ENCODE measurements at regions not wholly inside any gene's neighbourhood (a gene's known extent, or its start where the extent isn't known, plus 50 kb on each side); places are given as distances from the start of the nearest gene placed in this dataset.
"Not testable (repeated sequence)": the region's sequence is repeated elsewhere in the genome, so short reads cannot be mapped to it uniquely, and the experiment has no call there.

DNA sequence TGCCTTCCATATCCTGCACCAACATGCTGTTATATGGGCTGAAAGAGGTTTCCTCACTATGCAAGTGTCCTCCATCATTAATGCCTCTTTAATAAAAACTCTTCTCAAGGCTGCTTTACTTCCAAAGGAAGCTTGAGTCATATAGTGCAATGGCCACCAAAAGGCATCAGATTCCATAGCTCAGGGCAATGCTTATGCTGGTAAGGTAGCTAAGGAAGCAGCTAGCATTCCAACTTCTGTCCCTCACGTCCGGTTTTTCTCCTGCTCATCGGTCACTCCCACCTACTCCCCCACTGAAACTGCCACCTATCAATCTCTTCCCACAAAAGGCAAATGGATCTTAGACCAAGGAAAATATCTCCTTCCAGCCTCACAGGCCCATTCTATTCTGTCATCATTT lies 117.1 kb upstream of the SLC4A7 start:
- TF ChIP-seq, protein P1, sequence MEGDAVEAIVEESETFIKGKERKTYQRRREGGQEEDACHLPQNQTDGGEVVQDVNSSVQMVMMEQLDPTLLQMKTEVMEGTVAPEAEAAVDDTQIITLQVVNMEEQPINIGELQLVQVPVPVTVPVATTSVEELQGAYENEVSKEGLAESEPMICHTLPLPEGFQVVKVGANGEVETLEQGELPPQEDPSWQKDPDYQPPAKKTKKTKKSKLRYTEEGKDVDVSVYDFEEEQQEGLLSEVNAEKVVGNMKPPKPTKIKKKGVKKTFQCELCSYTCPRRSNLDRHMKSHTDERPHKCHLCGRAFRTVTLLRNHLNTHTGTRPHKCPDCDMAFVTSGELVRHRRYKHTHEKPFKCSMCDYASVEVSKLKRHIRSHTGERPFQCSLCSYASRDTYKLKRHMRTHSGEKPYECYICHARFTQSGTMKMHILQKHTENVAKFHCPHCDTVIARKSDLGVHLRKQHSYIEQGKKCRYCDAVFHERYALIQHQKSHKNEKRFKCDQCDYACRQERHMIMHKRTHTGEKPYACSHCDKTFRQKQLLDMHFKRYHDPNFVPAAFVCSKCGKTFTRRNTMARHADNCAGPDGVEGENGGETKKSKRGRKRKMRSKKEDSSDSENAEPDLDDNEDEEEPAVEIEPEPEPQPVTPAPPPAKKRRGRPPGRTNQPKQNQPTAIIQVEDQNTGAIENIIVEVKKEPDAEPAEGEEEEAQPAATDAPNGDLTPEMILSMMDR (IDR thresholded peaks at IDR 0.05; ENCODE audit: low read length): not testable (repeated sequence)
- TF ChIP-seq EZH2 (optimal IDR thresholded peaks at IDR 0.05; ENCODE audit: low read depth, low read length): not testable (repeated sequence)

Data from MM.1S (cell line).